ENCODE measurements at regions not wholly inside any gene's neighbourhood (a gene's known extent, or its start where the extent isn't known, plus 50 kb on each side); places are given as distances from the start of the nearest gene placed in this dataset.

- TF ChIP-seq CTCF (IDR thresholded peaks at IDR 0.05 in 4 of 5, conservative IDR thresholded peaks at IDR 0.05 in 1 of 5) (no peak), POLR2A (IDR thresholded peaks at IDR 0.05) (no peak)
Measured at GRCh38 chr7:79822620-79823240, 311.9 kb upstream of the GNAI1 start.

All from gastrocnemius medialis (tissue), 4 donors.